ENCODE measurements at regions not wholly inside any gene's neighbourhood (a gene's known extent, or its start where the extent isn't known, plus 50 kb on each side); places are given as distances from the start of the nearest gene placed in this dataset.
"Not testable (repeated sequence)": the region's sequence is repeated elsewhere in the genome, so short reads cannot be mapped to it uniquely, and the experiment has no call there.

DNA sequence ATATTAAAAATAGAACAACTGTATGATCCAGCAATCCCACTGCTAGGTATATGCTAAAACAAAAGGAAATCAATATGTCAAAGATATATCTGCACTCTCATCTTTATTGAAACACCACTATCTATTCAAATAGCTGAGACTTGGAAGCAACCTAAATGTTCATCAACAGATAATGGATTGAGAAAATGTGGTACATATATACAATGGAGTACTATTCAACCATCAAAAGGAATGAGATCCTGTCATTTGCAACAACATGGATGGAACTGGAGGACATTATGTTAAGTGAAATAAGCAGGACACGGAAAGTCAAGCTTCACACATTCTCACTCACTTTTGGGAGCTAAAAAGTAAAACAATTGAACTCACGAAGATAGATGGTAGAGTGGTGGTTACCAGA lies 610.1 kb upstream of the SEMA3D start:
- no peak overlapping the region for H3K4me3 ChIP-seq (ENCODE audit: insufficient read depth, low read length, poor library complexity, severe bottlenecking)
- H3K9ac ChIP-seq (ENCODE audit: low read length), result no peak overlapping the region
- no peaks in the 10 kb centered on the region for H3K9me2 ChIP-seq (replicated peaks; ENCODE audit: insufficient read depth, low read length)
- H2AFZ ChIP-seq (ENCODE audit: low read depth, low read length, severe bottlenecking), result no peak overlapping the region
- H3K36me3 ChIP-seq (ENCODE audit: low read length), result no peaks in the 10 kb centered on the region
- no peaks in the 10 kb centered on the region for H3K79me2 ChIP-seq (ENCODE audit: insufficient read depth, low read length)
- no peak for TF ChIP-seq EZH2phosphoT487 (conservative IDR thresholded peaks at IDR 0.05; ENCODE audit: low read length)
- no peak for TF ChIP-seq CTCF (IDR thresholded peaks at IDR 0.05; ENCODE audit: insufficient read depth, low read length, poor library complexity, severe bottlenecking)
- H3K4me2 ChIP-seq (ENCODE audit: low read depth, low read length, poor library complexity, severe bottlenecking), result no peak overlapping the region
- H3K27me3 ChIP-seq (ENCODE audit: low read length), result no peaks in the 10 kb centered on the region
- no peaks in the 10 kb centered on the region for H4K20me1 ChIP-seq (ENCODE audit: low read depth, low read length)
- H3K27ac ChIP-seq (ENCODE audit: low read depth, low read length), result no peak overlapping the region
- no peaks in the 10 kb centered on the region for H3F3A ChIP-seq (ENCODE audit: insufficient read depth)
- H3K9me3 ChIP-seq (ENCODE audit: insufficient read depth, low read length), result no peaks in the 10 kb centered on the region

- not testable (repeated sequence) for H3K4me3 ChIP-seq (ENCODE audit: insufficient read depth, low read length, poor library complexity, severe bottlenecking); H3K4me2 ChIP-seq (ENCODE audit: low read depth, low read length, poor library complexity, severe bottlenecking); H3F3A ChIP-seq (ENCODE audit: insufficient read depth); H4K20me1 ChIP-seq (ENCODE audit: low read depth, low read length); H3K9ac ChIP-seq (ENCODE audit: low read length); H3K9me2 ChIP-seq (replicated peaks; ENCODE audit: insufficient read depth, low read length); H3K9me3 ChIP-seq (ENCODE audit: insufficient read depth, low read length); H3K36me3 ChIP-seq (ENCODE audit: low read length); H3K27me3 ChIP-seq (ENCODE audit: low read length); H3K79me2 ChIP-seq (ENCODE audit: insufficient read depth, low read length); H3K27ac ChIP-seq (ENCODE audit: low read depth, low read length); H2AFZ ChIP-seq (ENCODE audit: low read depth, low read length, severe bottlenecking)
Observed at GRCh38 chr7:85791098-85791497, 604.2 kb upstream of the SEMA3D start.

DNA sequence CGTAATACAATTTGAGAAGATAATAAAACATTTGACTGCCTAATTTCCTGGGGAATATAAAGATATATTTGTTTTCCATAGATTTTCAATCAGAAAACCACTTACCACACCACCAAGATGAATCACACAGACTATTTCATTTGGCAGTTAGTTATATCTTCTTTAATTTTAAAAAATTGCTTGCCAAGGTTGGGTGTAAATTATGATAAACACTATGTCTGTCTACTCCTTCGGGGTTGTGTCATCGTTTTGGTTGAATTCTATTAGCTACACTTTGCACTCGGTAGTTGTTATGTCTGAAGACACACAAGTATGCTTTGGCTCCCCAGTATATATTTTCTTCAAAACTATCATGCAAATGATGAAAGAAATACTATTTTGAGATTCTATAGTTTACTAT lies 594.8 kb upstream of the SEMA3D start:
- no peaks in the 10 kb centered on the region for H4K20me1 ChIP-seq (ENCODE audit: low read depth, low read length)
- TF ChIP-seq EZH2phosphoT487 (conservative IDR thresholded peaks at IDR 0.05; ENCODE audit: low read length) (no peak), CTCF (IDR thresholded peaks at IDR 0.05; ENCODE audit: insufficient read depth, low read length, poor library complexity, severe bottlenecking) (no peak)
- H3K36me3 ChIP-seq (ENCODE audit: low read length), result no peaks in the 10 kb centered on the region
- H3K27ac ChIP-seq (ENCODE audit: low read depth, low read length), result no peak overlapping the region
- H3K9me2 ChIP-seq (replicated peaks; ENCODE audit: insufficient read depth, low read length), result no peaks in the 10 kb centered on the region
- no peak overlapping the region for H3K4me3 ChIP-seq (ENCODE audit: insufficient read depth, low read length, poor library complexity, severe bottlenecking)
- no peaks in the 10 kb centered on the region for H3F3A ChIP-seq (ENCODE audit: insufficient read depth)
- H3K4me2 ChIP-seq (ENCODE audit: low read depth, low read length, poor library complexity, severe bottlenecking), result no peak overlapping the region
- 0 out of 2 replicates have a peak, but pooled peaks cover 4% of the 10 kb centered on the region for H3K9me3 ChIP-seq (ENCODE audit: insufficient read depth, low read length)
- no peaks in the 10 kb centered on the region for H3K27me3 ChIP-seq (ENCODE audit: low read length)
- H2AFZ ChIP-seq (ENCODE audit: low read depth, low read length, severe bottlenecking), result no peak overlapping the region
- no peaks in the 10 kb centered on the region for H3K79me2 ChIP-seq (ENCODE audit: insufficient read depth, low read length)
- no peak overlapping the region for H3K9ac ChIP-seq (ENCODE audit: low read length)

DNA sequence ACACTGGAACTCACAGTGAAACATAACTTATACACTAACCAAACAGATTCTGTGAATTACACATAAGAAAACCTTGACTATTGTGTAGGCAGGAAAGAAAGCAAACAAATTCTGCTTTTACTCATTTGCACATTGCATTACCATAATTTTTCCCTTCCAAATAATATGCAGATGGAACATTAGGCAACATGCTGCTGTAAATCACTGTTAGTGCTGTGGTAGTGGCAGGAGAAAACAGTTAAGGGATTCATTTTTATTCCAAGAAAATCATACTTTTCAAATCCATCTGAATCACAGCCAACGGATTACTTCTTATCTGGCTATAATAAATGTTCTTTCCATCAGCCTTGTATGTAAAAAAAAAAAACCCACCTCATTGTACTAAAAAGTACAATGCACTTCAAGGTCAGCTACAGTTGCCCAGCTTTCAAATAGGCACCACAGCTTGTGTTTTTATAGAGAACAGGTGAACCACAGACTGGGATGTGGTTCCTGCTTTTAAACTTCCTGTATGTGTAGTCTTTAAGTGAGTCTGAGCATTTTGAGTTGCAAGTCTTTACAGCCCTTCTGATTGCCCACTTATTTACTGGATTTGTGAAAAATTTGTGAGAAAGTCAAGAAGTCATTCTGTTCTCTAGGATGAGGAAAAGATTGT lies 590.0 kb upstream of the SEMA3D start:
- Histone ChIP-seq H3K27me3 (ENCODE audit: low read length) (no peaks in the 10 kb centered on the region), H3K9me2 (replicated peaks; ENCODE audit: insufficient read depth, low read length) (no peaks in the 10 kb centered on the region), H3K9ac (ENCODE audit: low read length) (no peak overlapping the region), H3K9me3 (ENCODE audit: insufficient read depth, low read length) (no peaks in the 10 kb centered on the region), H3K27ac (ENCODE audit: low read depth, low read length) (no peak overlapping the region), H3K4me2 (ENCODE audit: low read depth, low read length, poor library complexity, severe bottlenecking) (no peak overlapping the region), H4K20me1 (ENCODE audit: low read depth, low read length) (no peaks in the 10 kb centered on the region), H3K79me2 (ENCODE audit: insufficient read depth, low read length) (no peaks in the 10 kb centered on the region), H3K36me3 (ENCODE audit: low read length) (no peaks in the 10 kb centered on the region), H3K4me3 (ENCODE audit: insufficient read depth, low read length, poor library complexity, severe bottlenecking) (no peak overlapping the region), H3F3A (ENCODE audit: insufficient read depth) (no peaks in the 10 kb centered on the region), H2AFZ (ENCODE audit: low read depth, low read length, severe bottlenecking) (no peak overlapping the region)
- TF ChIP-seq EZH2phosphoT487 (conservative IDR thresholded peaks at IDR 0.05; ENCODE audit: low read length) (no peak), CTCF (IDR thresholded peaks at IDR 0.05; ENCODE audit: insufficient read depth, low read length, poor library complexity, severe bottlenecking) (no peak)

All from SU-DHL-6 (cell line).